ENCODE measurements at regions not wholly inside any gene's neighbourhood (a gene's known extent, or its start where the extent isn't known, plus 50 kb on each side); places are given as distances from the start of the nearest gene placed in this dataset.

- no peak for DNase-seq
Measured at GRCh38 chr3:81439108-81439507, 322.3 kb downstream of the GBE1 start.

- DNase-seq = no peak
Measured at GRCh38 chr3:81437683-81438082, 323.8 kb downstream of the GBE1 start.

GRCh38 chr3:81436182-81436581 is 325.3 kb downstream of the GBE1 start:
- DNase-seq = no peak

GRCh38 chr3:81435050-81435449 is 326.4 kb downstream of the GBE1 start:
- DNase-seq = no peak

GRCh38 chr3:81434161-81434560 is 327.3 kb downstream of the GBE1 start:
- DNase-seq = no peak

- DNase-seq = no peak
Measured at GRCh38 chr3:81433675-81434074, 327.8 kb downstream of the GBE1 start.

GRCh38 chr3:81432456-81432855 is 329.0 kb downstream of the GBE1 start:
- peak; percentile 56 for DNase-seq

- no peak for DNase-seq
Measured at GRCh38 chr3:81426826-81427577, 334.4 kb downstream of the GBE1 start.

- peak; percentile 51 for DNase-seq
Measured at GRCh38 chr3:81425198-81425868, 336.1 kb downstream of the GBE1 start.

GRCh38 chr3:81419228-81419627 is 342.2 kb downstream of the GBE1 start:
- DNase-seq = peak; percentile 35

GRCh38 chr3:81416812-81417211 is 344.6 kb downstream of the GBE1 start:
- DNase-seq = no peak

GRCh38 chr3:81406318-81406717 is 355.1 kb downstream of the GBE1 start:
- no peak for DNase-seq

GRCh38 chr3:81395739-81396513 is 365.5 kb downstream of the GBE1 start:
- DNase-seq = peak; percentile 2

GRCh38 chr3:81394651-81395524 is 366.6 kb downstream of the GBE1 start:
- DNase-seq = no peak

GRCh38 chr3:81393251-81393650 is 368.2 kb downstream of the GBE1 start:
- DNase-seq = peak; percentile 28

GRCh38 chr3:81390796-81391195 is 370.6 kb downstream of the GBE1 start:
- no peak for DNase-seq

- DNase-seq = no peak
Measured at GRCh38 chr3:81388191-81388590, 373.3 kb downstream of the GBE1 start.

GRCh38 chr3:81382470-81382869 is 379.0 kb downstream of the GBE1 start:
- DNase-seq = no peak

GRCh38 chr3:81380234-81380633 is 381.2 kb downstream of the GBE1 start:
- DNase-seq = no peak

GRCh38 chr3:81378552-81379293 is 382.7 kb downstream of the GBE1 start:
- DNase-seq = no peak

- no peak for DNase-seq
Measured at GRCh38 chr3:81375921-81376320, 385.5 kb downstream of the GBE1 start.

GRCh38 chr3:81364411-81364810 is 397.0 kb downstream of the GBE1 start:
- no peak for DNase-seq
